Fibroblast of gingiva (primary cell): ENCODE measurements at regions not wholly inside any gene's neighbourhood (a gene's known extent, or its start where the extent isn't known, plus 50 kb on each side); places are given as distances from the start of the nearest gene placed in this dataset.

ENCODE experiments used
- DNase-seq: peaks from one replicate; pipeline ENCODE4 v3.0.0-alpha.2; 2011; ENCODE audit warnings: low read depth

GRCh38 chr22:49506010-49506400, 321.7 kb downstream of the BRD1 start:
- DNase-seq: no peak

- DNase-seq: no peak
Observed at GRCh38 chr22:49505337-49506009, 322.2 kb downstream of the BRD1 start.

- no peak for DNase-seq
Observed at GRCh38 chr22:49503896-49504521, 323.7 kb downstream of the BRD1 start.

- no peak for DNase-seq
Observed at GRCh38 chr22:49503321-49503720, 324.4 kb downstream of the BRD1 start.

- no peak for DNase-seq
Observed at GRCh38 chr22:49502126-49502826, 325.4 kb downstream of the BRD1 start.

GRCh38 chr22:49500942-49501395, 326.7 kb downstream of the BRD1 start:
- DNase-seq: no peak

- DNase-seq: no peak
Observed at GRCh38 chr22:49500076-49500460, 327.6 kb downstream of the BRD1 start.

GRCh38 chr22:49499433-49500075, 328.1 kb downstream of the BRD1 start:
- DNase-seq: no peak

GRCh38 chr22:49497266-49497665, 330.4 kb downstream of the BRD1 start:
- no peak for DNase-seq

GRCh38 chr22:49494555-49494954, 333.1 kb downstream of the BRD1 start:
- DNase-seq: no peak

GRCh38 chr22:49492741-49493251, 334.9 kb downstream of the BRD1 start:
- no peak for DNase-seq

- DNase-seq: no peak
Observed at GRCh38 chr22:49492308-49492707, 335.4 kb downstream of the BRD1 start.

GRCh38 chr22:49491726-49492125, 335.9 kb downstream of the BRD1 start:
- no peak for DNase-seq

- DNase-seq: no peak
Observed at GRCh38 chr22:49491221-49491635, 336.4 kb downstream of the BRD1 start.

- DNase-seq: no peak
Observed at GRCh38 chr22:49490692-49491091, 337.0 kb downstream of the BRD1 start.

- no peak for DNase-seq
Observed at GRCh38 chr22:49489821-49490220, 337.9 kb downstream of the BRD1 start.

GRCh38 chr22:49488943-49489342, 338.7 kb downstream of the BRD1 start:
- no peak for DNase-seq

GRCh38 chr22:49487950-49488349, 339.7 kb downstream of the BRD1 start:
- DNase-seq: no peak

- DNase-seq: no peak
Observed at GRCh38 chr22:49486225-49486624, 341.4 kb downstream of the BRD1 start.

GRCh38 chr22:49483946-49484345, 343.7 kb downstream of the BRD1 start:
- DNase-seq: no peak

- no peak for DNase-seq
Observed at GRCh38 chr22:49483281-49483870, 344.3 kb downstream of the BRD1 start.

- no peak for DNase-seq
Observed at GRCh38 chr22:49482811-49483210, 344.9 kb downstream of the BRD1 start.
